IPS-NIHi11 (cell line): ENCODE measurements at regions not wholly inside any gene's neighbourhood (a gene's known extent, or its start where the extent isn't known, plus 50 kb on each side); places are given as distances from the start of the nearest gene placed in this dataset.

Source experiments
- DNase-seq: peaks from one replicate; pipeline ENCODE4 v3.0.0; 2012; ENCODE audit warnings: mixed read lengths, low spot score

GRCh38 chr6:98463038-98464000, 371.1 kb upstream of the POU3F2 start:
- DNase-seq, result no peak

GRCh38 chr6:98467091-98467490, 367.3 kb upstream of the POU3F2 start:
- no peak for DNase-seq

- no peak for DNase-seq
Observed at GRCh38 chr6:98467902-98468301, 366.5 kb upstream of the POU3F2 start.

DNA sequence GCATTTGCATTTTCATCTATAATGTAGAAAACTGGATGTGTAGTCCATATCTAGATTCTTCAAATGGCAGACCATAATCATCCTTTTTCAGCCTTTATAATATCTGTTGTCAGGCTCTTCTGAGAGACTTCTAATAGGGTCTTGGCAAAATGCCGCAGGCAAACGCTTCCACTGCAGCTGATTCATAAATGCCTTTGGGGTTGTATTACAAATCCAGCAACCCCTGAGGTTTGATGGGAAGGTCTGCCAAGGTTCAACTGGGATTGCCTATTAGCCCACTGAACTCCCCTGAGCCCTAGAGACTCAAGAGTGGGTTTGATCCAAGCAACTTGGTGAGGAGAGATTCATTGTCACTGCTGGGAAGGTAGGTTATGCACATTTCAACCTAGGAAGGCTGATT, 365.2 kb upstream of the POU3F2 start:
- DNase-seq, result no peak

DNA sequence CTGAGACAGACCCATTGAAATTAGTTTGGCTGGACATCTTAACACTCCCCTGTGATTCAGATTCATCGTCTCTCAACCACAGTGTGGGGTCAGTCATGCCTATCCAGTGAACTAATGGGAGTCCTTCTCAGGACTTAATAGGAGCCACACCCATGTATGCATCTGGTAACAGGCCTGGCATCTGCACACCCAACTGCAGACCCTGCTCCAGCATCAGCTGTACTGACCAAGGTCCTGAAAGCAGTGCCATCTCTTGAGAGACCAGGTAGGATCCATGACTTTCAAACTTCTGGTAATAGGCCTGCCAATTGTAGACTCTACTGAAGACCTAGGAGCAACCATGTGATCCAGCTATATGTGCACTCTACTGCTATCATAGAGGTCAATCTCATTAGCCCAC, 363.6 kb upstream of the POU3F2 start:
- no peak for DNase-seq

GRCh38 chr6:98471444-98471843, 362.9 kb upstream of the POU3F2 start:
- DNase-seq, result no peak

- DNase-seq, result no peak
Observed at GRCh38 chr6:98477231-98477630, 357.1 kb upstream of the POU3F2 start.

DNA sequence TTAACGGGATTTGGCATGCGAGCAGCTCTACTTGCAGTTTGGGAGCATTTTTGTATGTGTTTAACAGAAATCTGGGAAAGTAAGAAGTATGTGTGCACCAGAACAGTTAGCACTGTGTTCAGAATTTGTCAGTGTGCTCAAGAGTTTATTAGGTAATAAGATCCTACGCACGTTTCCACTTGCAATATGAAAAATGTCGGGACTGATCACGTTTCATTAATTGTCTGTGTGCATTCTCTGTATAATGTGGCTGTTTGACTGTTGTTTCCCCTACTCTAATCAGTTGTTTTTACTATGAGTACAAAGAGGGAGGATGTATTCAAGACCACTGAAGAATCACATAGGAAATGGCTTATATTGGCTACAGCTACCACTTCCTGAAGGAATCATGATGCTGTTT, 349.7 kb upstream of the POU3F2 start:
- DNase-seq, result no peak

GRCh38 chr6:98485593-98485992, 348.8 kb upstream of the POU3F2 start:
- no peak for DNase-seq

DNA sequence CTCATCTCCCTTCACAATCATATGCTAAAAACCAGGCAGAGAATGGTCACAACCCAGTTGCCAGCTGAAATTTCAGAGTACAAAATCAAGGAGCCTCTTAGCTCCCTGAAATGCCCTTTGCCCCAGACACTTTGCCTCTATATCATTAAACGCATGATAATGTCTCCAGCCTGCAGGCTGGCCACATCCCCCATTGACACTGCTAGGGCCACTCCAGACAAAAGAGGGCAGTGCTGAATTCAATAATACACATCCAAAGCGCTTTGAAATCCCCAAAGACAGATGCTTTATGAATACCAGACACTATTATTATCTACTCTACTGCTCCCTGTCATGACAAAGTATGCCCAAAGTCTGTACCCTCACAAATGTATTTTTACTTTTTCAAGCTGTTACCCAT, 348.3 kb upstream of the POU3F2 start:
- DNase-seq, result no peak

- DNase-seq, result peak; percentile 31
Observed at GRCh38 chr6:98487612-98488011, 346.8 kb upstream of the POU3F2 start.

DNA sequence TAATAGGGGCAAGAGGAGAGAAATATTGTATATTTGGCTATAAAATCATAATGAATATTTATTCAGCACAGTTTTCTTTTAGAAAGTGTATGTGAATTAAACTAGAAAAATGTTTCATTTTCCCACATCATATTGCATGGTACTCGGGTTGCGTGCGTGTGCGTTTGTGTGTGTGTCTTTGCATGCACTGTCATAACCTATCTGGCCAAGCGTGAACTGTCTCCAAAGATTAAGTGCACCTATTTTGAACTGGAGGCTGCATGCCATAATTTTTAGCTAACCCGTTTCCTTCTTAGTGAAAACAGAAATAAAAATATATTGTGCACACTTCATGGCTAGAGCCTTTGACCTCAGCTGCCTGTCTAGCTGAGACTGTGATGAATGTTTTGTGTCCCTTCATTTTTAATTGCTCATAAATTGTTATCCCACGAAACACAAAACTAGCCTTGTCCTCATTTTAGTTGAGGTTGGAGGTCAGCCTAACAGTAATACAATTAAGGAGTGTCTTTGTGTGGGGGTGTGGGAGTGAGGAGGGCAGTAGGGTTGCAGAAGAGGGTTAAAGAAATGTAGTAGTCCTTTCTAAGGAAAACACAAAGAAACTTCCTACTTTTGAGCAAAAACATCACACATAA, 336.1 kb upstream of the POU3F2 start:
- DNase-seq, result no peak

GRCh38 chr6:98498866-98499265, 335.5 kb upstream of the POU3F2 start:
- no peak for DNase-seq

GRCh38 chr6:98514073-98514720, 320.2 kb upstream of the POU3F2 start:
- DNase-seq, result no peak

GRCh38 chr6:98514796-98515195, 319.6 kb upstream of the POU3F2 start:
- no peak for DNase-seq

DNA sequence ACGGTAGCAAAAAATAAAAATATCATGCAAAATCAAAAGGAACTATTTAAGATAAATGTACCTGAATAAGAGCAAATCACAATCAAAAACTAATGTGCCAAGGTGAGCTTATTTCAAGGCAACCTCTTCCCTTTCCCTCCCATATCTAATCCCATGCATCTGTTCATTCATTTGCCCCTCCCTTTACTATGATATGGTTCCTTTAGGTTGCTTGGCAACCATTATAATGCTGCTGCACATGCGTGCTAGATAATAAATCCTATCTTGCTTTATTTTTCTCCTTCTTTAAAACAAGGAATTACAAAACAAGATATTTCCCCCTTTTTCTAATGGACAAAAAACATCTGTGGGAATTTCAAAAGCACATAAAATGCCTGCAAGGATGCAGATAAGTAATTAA, 318.2 kb upstream of the POU3F2 start:
- no peak for DNase-seq

GRCh38 chr6:98516866-98517265, 317.5 kb upstream of the POU3F2 start:
- DNase-seq, result no peak

GRCh38 chr6:98525860-98526259, 308.5 kb upstream of the POU3F2 start:
- peak; percentile 61 for DNase-seq

- no peak for DNase-seq
Observed at GRCh38 chr6:98526465-98526864, 307.9 kb upstream of the POU3F2 start.

GRCh38 chr6:98529364-98529763, 305.0 kb upstream of the POU3F2 start:
- no peak for DNase-seq

- no peak for DNase-seq
Observed at GRCh38 chr6:98530732-98531131, 303.6 kb upstream of the POU3F2 start.

DNA sequence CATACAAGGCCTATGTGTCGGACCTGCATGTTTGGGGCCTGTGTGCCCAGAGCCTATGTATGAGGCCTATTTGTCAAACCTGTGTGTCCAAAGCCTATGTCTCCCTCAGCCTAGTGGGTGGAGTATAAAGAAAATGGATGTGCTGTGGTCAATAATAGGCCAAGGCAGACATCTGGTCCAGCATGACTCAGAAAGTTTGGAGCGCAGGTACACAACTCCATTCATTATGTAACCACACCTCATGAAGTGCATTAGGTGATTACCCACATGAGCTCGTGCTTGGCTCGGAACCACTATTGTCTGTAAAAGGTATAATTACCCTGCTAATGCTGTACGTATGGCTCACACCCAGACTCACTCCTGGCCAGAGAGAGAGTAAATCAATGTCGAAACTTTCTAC, 302.4 kb upstream of the POU3F2 start:
- no peak for DNase-seq

- DNase-seq, result no peak
Observed at GRCh38 chr6:98539741-98540140, 294.6 kb upstream of the POU3F2 start.
